Gastroesophageal sphincter (tissue), 4 donors: ENCODE measurements at regions not wholly inside any gene's neighbourhood (a gene's known extent, or its start where the extent isn't known, plus 50 kb on each side); places are given as distances from the start of the nearest gene placed in this dataset.
"Not testable (repeated sequence)": the region's sequence is repeated elsewhere in the genome, so short reads cannot be mapped to it uniquely, and the experiment has no call there.

Source experiments
- ATAC-seq: fragments of 150-250 bp; one replicate; pipeline ENCODE4 v1.9.1; 2016; ENCODE audit warnings: mild to moderate bottlenecking, moderate library complexity
- H3K27ac ChIP-seq, 4 donors: fragments of 200-600 bp; sonication (generic) in 3 of 4; 1 replicate in 3 of 4; 2 replicates in 1 of 4; pipeline ENCODE4 v1.5.1; 2016 to 2019
- H3K27me3 ChIP-seq: fragments of 200-600 bp; sonication (generic); one replicate; pipeline ENCODE4 v1.5.1; 2019
- H3K36me3 ChIP-seq, 2 donors: fragments of 200-600 bp; sonication (generic); one replicate each; pipeline ENCODE4 v1.5.1; 2019; ENCODE audit warnings: control low read depth in 1 of 2
- H3K4me1 ChIP-seq, 3 donors: fragments of 200-600 bp; sonication (generic); 1 replicate in 2 of 3; 2 replicates in 1 of 3; pipeline ENCODE4 v1.5.1; 2016 to 2019; ENCODE audit warnings: control low read depth in 2 of 3
- H3K4me3 ChIP-seq, 2 donors: fragments of 200-600 bp; sonication (generic); one replicate each; pipeline ENCODE4 v1.5.1; 2019; ENCODE audit warnings: mild to moderate bottlenecking in 1 of 2, moderate library complexity in 1 of 2
- H3K9me3 ChIP-seq, 3 donors: fragments of 200-600 bp; sonication (generic); one replicate each; pipeline ENCODE4 v1.5.1; 2017 to 2019; ENCODE audit warnings: control low read depth in 2 of 3
- EP300 ChIP-seq: sonication (generic); formaldehyde crosslinking; IDR thresholded peaks from one replicate; pipeline ENCODE4 v1.6.1; 2017; ENCODE audit warnings: antibody characterized with exemption, mild to moderate bottlenecking
- POLR2A ChIP-seq, 2 donors: fragments of 450-650 bp; IDR thresholded peaks; one replicate each; pipeline ENCODE4 v1.6.1; 2017; ENCODE audit warnings: antibody characterized with exemption in 2 of 2, mild to moderate bottlenecking in 2 of 2, moderate library complexity in 1 of 2
- POLR2AphosphoS5 ChIP-seq: sonication (generic); formaldehyde crosslinking; IDR thresholded peaks from one replicate; pipeline ENCODE4 v1.6.1; 2017; ENCODE audit warnings: antibody characterized with exemption
- WGBS, 2 donors: methylation state at CpG; one replicate each; pipeline ENCODE4 v1.1.5; 2018; ENCODE audit warnings: low coverage in 1 of 2; 5-methylcytosine and 5-hydroxymethylcytosine counted together
- TF ChIP-seq, protein P1 (sequence below), 4 experiments: fragments of 200-600 bp in 2 of 4; fragments of 450-650 bp in 2 of 4; sonication (generic) in 1 of 4; IDR thresholded peaks; one replicate each; pipeline ENCODE4 v1.5.1; 2017 to 2019; ENCODE audit warnings: antibody characterized with exemption in 4 of 4, mild to moderate bottlenecking in 2 of 4, moderate library complexity in 2 of 4

DNA sequence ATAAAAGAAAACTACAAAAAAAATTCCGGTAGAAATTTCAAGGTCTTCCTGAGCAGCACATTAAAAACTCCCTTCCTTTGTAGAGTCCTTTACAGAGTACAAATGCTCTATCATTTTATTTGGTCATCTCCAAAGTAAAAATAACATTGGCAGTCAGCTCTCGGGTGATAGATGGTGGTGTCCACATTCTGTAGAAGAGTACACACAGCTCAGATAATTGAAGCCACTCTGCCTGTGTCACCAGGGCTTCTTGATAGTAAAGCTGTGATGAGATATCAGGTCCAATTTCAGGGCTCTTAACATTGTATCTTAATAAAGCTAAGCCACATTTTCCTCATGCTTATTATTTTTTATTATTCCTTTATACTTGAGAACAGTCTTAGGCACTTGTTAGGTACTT lies 371.6 kb downstream of the TAFA4 start:
- H3K4me1 ChIP-seq, result no peaks in the 10 kb centered on the region
- no peak overlapping the region for H3K4me3 ChIP-seq
- no peak overlapping the region for H3K27ac ChIP-seq
- no peaks in the 10 kb centered on the region for H3K27me3 ChIP-seq
- no peak for ATAC-seq
- no peak for TF ChIP-seq POLR2AphosphoS5
- TF ChIP-seq, protein P1, sequence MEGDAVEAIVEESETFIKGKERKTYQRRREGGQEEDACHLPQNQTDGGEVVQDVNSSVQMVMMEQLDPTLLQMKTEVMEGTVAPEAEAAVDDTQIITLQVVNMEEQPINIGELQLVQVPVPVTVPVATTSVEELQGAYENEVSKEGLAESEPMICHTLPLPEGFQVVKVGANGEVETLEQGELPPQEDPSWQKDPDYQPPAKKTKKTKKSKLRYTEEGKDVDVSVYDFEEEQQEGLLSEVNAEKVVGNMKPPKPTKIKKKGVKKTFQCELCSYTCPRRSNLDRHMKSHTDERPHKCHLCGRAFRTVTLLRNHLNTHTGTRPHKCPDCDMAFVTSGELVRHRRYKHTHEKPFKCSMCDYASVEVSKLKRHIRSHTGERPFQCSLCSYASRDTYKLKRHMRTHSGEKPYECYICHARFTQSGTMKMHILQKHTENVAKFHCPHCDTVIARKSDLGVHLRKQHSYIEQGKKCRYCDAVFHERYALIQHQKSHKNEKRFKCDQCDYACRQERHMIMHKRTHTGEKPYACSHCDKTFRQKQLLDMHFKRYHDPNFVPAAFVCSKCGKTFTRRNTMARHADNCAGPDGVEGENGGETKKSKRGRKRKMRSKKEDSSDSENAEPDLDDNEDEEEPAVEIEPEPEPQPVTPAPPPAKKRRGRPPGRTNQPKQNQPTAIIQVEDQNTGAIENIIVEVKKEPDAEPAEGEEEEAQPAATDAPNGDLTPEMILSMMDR (IDR thresholded peaks at IDR 0.05), result no peak
- TF ChIP-seq EP300, result no peak
- TF ChIP-seq POLR2A (IDR thresholded peaks at IDR 0.05), result no peak
- 61 to 75% methylated on average over 2 of the region's 2 CpGs for WGBS, 2 donors
- no peaks in the 10 kb centered on the region for H3K9me3 ChIP-seq
- H3K36me3 ChIP-seq, result no peaks in the 10 kb centered on the region

DNA sequence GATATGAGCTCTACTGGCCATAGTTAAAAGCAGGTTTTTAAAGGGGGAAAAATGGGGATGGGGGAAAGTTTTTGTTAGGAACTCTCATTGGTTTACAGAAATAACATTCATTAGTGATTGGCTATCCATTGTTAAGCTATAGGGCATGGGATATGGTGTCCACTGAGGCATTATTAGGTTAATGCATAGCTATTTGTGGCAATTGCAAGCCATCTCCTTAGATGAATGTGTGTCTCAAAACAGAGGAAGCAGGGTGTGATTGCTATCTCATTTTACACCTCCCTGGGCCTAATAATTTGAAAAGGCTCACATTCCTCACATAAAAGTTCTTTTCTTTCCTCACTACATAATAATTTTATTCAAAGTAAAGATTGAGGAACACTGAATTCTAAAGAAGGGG lies 396.6 kb downstream of the TAFA4 start:
- Histone ChIP-seq H3K27me3 (no peaks in the 10 kb centered on the region), H3K27ac (no peak overlapping the region), H3K9me3 (no peaks in the 10 kb centered on the region), H3K4me3 (no peak overlapping the region), H3K4me1 (no peaks in the 10 kb centered on the region), H3K36me3 (no peaks in the 10 kb centered on the region)
- TF ChIP-seq, protein P1 (IDR thresholded peaks at IDR 0.05), result no peak
- TF ChIP-seq POLR2AphosphoS5 (no peak), POLR2A (IDR thresholded peaks at IDR 0.05) (no peak), EP300 (no peak)
- ATAC-seq, result no peak

- Histone ChIP-seq H3K9me3 (no peaks in the 10 kb centered on the region), H3K36me3 (no peaks in the 10 kb centered on the region), H3K27me3 (no peaks in the 10 kb centered on the region), H3K4me1 (no peaks in the 10 kb centered on the region), H3K27ac (no peak overlapping the region), H3K4me3 (no peak overlapping the region)
- TF ChIP-seq EP300, result no peak
- TF ChIP-seq, protein P1 (IDR thresholded peaks at IDR 0.05), result no peak
- TF ChIP-seq POLR2A (IDR thresholded peaks at IDR 0.05), result no peak
- no peak for TF ChIP-seq POLR2AphosphoS5
- no peak for ATAC-seq
These were observed 409.0 kb downstream of the TAFA4 start for GRCh38 chr3:68523330-68523729.

DNA sequence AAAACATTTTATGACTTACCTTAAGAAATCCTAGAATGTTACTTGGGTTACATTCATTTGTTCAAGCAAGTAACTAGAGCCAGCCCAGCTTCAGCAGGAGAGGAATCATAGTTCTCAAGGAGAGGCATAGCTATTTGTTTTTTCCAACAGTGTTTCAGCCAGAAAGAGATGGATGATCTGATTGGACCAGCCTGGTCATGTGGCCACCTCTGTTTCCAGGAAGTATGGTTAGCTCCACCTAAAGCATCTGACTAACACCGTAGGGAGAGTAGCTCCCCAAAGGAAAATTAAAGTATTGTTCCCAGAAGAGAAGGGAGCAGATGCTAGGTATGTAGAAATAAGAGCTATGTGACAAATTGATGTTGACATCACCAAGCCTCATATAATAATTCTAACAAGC lies 417.1 kb downstream of the TAFA4 start:
- no peak for TF ChIP-seq EP300
- no peak for TF ChIP-seq POLR2A (IDR thresholded peaks at IDR 0.05)
- TF ChIP-seq, protein P1 (IDR thresholded peaks at IDR 0.05), result no peak
- no peak for TF ChIP-seq POLR2AphosphoS5
- Histone ChIP-seq H3K36me3 (no peaks in the 10 kb centered on the region), H3K27ac (no peak overlapping the region), H3K9me3 (no peaks in the 10 kb centered on the region), H3K4me1 (no peaks in the 10 kb centered on the region), H3K27me3 (no peaks in the 10 kb centered on the region), H3K4me3 (no peak overlapping the region)
- 62 to 100% methylated on average over 1 of the region's 1 CpG for WGBS, 2 donors
- ATAC-seq, result no peak

GRCh38 chr3:68504201-68504600 lies 428.1 kb downstream of the TAFA4 start:
- TF ChIP-seq POLR2A (IDR thresholded peaks at IDR 0.05) (no peak), EP300 (no peak), POLR2AphosphoS5 (no peak)
- TF ChIP-seq, protein P1 (IDR thresholded peaks at IDR 0.05), result no peak
- H3K4me3 ChIP-seq, result no peak overlapping the region
- H3K36me3 ChIP-seq, result no peaks in the 10 kb centered on the region
- 17 to 100% methylated on average over 1 to 2 of the region's 2 CpGs for WGBS, 2 donors
- no peak overlapping the region for H3K27ac ChIP-seq
- peaks cover 0 to 10% (median 0%) of the 10 kb centered on the region in 3 donors for H3K9me3 ChIP-seq
- H3K4me1 ChIP-seq, result no peaks in the 10 kb centered on the region
- no peaks in the 10 kb centered on the region for H3K27me3 ChIP-seq
- ATAC-seq, result no peak

- H3K27me3 ChIP-seq, H3K9me3 ChIP-seq, H3K4me1 ChIP-seq, H3K4me3 ChIP-seq, H3K36me3 ChIP-seq, H3K27ac ChIP-seq, ATAC-seq: not testable (repeated sequence)
- 100% methylated on average over 1 of the region's 1 CpG; no CpG with 5 or more reads in 1 of the 2 donors for WGBS, 2 donors
These were observed 446.5 kb downstream of the TAFA4 start for GRCh38 chr3:68485845-68486244.
